Esophagus squamous epithelium (tissue), 4 donors: ENCODE measurements at regions not wholly inside any gene's neighbourhood (a gene's known extent, or its start where the extent isn't known, plus 50 kb on each side); places are given as distances from the start of the nearest gene placed in this dataset.

Experiments used
- POLR2A ChIP-seq, 4 donors: fragments of 450-650 bp; IDR thresholded peaks; one replicate each; pipeline ENCODE4 v1.6.1; 2017; ENCODE audit warnings: antibody characterized with exemption in 4 of 4, mild to moderate bottlenecking in 4 of 4, moderate library complexity in 3 of 4
- TF ChIP-seq, protein P1 (sequence below), 6 experiments: fragments of 450-650 bp in 4 of 6; fragments of 200-600 bp in 2 of 6; sonication (generic) in 2 of 6; IDR thresholded peaks; one replicate each; pipeline ENCODE4 v1.5.1; 2016 to 2019; ENCODE audit warnings: antibody characterized with exemption in 6 of 6, mild to moderate bottlenecking in 4 of 6, moderate library complexity in 4 of 6

GRCh38 chr4:15153662-15154061 is 151.4 kb downstream of the CPEB2 start:
- TF ChIP-seq, protein P1, sequence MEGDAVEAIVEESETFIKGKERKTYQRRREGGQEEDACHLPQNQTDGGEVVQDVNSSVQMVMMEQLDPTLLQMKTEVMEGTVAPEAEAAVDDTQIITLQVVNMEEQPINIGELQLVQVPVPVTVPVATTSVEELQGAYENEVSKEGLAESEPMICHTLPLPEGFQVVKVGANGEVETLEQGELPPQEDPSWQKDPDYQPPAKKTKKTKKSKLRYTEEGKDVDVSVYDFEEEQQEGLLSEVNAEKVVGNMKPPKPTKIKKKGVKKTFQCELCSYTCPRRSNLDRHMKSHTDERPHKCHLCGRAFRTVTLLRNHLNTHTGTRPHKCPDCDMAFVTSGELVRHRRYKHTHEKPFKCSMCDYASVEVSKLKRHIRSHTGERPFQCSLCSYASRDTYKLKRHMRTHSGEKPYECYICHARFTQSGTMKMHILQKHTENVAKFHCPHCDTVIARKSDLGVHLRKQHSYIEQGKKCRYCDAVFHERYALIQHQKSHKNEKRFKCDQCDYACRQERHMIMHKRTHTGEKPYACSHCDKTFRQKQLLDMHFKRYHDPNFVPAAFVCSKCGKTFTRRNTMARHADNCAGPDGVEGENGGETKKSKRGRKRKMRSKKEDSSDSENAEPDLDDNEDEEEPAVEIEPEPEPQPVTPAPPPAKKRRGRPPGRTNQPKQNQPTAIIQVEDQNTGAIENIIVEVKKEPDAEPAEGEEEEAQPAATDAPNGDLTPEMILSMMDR (IDR thresholded peaks at IDR 0.05), result no peak
- TF ChIP-seq POLR2A (IDR thresholded peaks at IDR 0.05), result no peak
